Uterus (tissue), 3 donors: ENCODE measurements at regions not wholly inside any gene's neighbourhood (a gene's known extent, or its start where the extent isn't known, plus 50 kb on each side); places are given as distances from the start of the nearest gene placed in this dataset.

Source experiments
- DNase-seq, 2 donors: peaks; one replicate each; pipeline ENCODE4 v3.0.0-alpha.2; 2019 to 2020
- H3K27ac ChIP-seq, 2 donors: fragments of 200-600 bp; sonication (generic); 1 replicate in 1 of 2; 2 replicates in 1 of 2; pipeline ENCODE4 v1.5.1; 2016 to 2018
- H3K27me3 ChIP-seq, 2 donors: fragments of 200-600 bp; sonication (generic); one replicate each; pipeline ENCODE4 v1.5.1; 2018 to 2019; ENCODE audit warnings: control low read depth in 1 of 2
- H3K36me3 ChIP-seq, 2 donors: fragments of 200-600 bp; sonication (generic); one replicate each; pipeline ENCODE4 v1.5.1; 2019; ENCODE audit warnings: control low read depth in 1 of 2
- H3K4me1 ChIP-seq, 2 donors: fragments of 200-600 bp; sonication (generic); one replicate each; pipeline ENCODE4 v1.5.1; 2018 to 2019; ENCODE audit warnings: control low read depth in 1 of 2
- H3K4me3 ChIP-seq, 2 donors: fragments of 200-600 bp; sonication (generic); 1 replicate in 1 of 2; 2 replicates in 1 of 2; pipeline ENCODE4 v1.5.1; 2018 to 2019; ENCODE audit warnings: mild to moderate bottlenecking in 1 of 2
- H3K9me3 ChIP-seq, 2 donors: fragments of 200-600 bp; sonication (generic); one replicate each; pipeline ENCODE4 v1.5.1; 2019; ENCODE audit warnings: control low read depth in 1 of 2
- CTCF ChIP-seq, 4 experiments: fragments of 200-600 bp in 2 of 4; fragments of 450-650 bp in 2 of 4; sonication (generic) in 2 of 4; IDR thresholded peaks; one replicate each; pipeline ENCODE4 v1.5.1; 2016 to 2019; ENCODE audit warnings: antibody characterized with exemption in 4 of 4, mild to moderate bottlenecking in 2 of 4, moderate library complexity in 1 of 4
- POLR2A ChIP-seq, 2 donors: fragments of 450-650 bp; IDR thresholded peaks; one replicate each; pipeline ENCODE4 v1.6.1; 2016; ENCODE audit warnings: antibody characterized with exemption in 2 of 2, mild to moderate bottlenecking in 1 of 2, moderate library complexity in 1 of 2
- intact Hi-C: fragments of 100-400 bp; cut with DNase I; formaldehyde crosslinking; loops from one replicate; pipeline ENCODE4 v1.15.1; 2023; ENCODE audit warnings: low total_unique reads
- donor health status: DM: yes; HTN: yes; CAD: no.

DNA sequence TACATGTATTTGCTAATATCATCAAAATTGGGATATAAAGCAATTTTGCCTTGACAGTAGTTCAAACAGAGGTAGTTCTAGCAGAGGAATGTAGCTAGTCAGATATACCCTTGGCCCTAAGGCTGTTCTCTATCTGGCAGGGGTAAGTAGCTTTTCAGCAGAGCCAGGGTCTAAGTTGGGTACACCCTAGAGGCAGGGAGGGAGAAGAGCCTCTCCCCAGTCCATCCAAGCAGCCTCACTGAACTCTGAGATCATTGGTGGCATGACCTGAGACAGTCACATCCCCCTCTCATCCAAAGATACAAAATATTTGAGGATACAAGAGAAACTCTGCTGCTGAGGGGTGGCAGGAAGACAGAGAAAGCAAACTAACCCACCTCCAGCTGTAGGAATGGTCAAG, 343.7 kb downstream of the DHX15 start:
- H3K27ac ChIP-seq: no peak overlapping the region
- H3K4me1 ChIP-seq: no peaks in the 10 kb centered on the region

GRCh38 chr4:24237709-24238108, 346.6 kb downstream of the DHX15 start:
- no peak overlapping the region for H3K27ac ChIP-seq
- H3K4me1 ChIP-seq: no peaks in the 10 kb centered on the region
- no peak for DNase-seq
- intact Hi-C loops: no loop called here
- no peak overlapping the region for H3K4me3 ChIP-seq
- no peaks in the 10 kb centered on the region for H3K36me3 ChIP-seq
- no peaks in the 10 kb centered on the region for H3K27me3 ChIP-seq
- no peaks in the 10 kb centered on the region for H3K9me3 ChIP-seq
- TF ChIP-seq CTCF (IDR thresholded peaks at IDR 0.05) (no peak), POLR2A (IDR thresholded peaks at IDR 0.05) (no peak)

More for the DNA sequence above, 343.7 kb downstream of the DHX15 start:
- no peak for DNase-seq
- H3K36me3 ChIP-seq: no peaks in the 10 kb centered on the region
- H3K9me3 ChIP-seq: no peaks in the 10 kb centered on the region
- TF ChIP-seq POLR2A (IDR thresholded peaks at IDR 0.05) (no peak), CTCF (IDR thresholded peaks at IDR 0.05) (no peak)
- H3K4me3 ChIP-seq: no peak overlapping the region
- intact Hi-C loops: no loop called here
- no peaks in the 10 kb centered on the region for H3K27me3 ChIP-seq

GRCh38 chr4:24236532-24236931, 346.7 kb upstream of the PPARGC1A start:
- Histone ChIP-seq H3K4me3 (no peak overlapping the region), H3K4me1 (no peaks in the 10 kb centered on the region)
- intact Hi-C loops: no loop called here

DNA sequence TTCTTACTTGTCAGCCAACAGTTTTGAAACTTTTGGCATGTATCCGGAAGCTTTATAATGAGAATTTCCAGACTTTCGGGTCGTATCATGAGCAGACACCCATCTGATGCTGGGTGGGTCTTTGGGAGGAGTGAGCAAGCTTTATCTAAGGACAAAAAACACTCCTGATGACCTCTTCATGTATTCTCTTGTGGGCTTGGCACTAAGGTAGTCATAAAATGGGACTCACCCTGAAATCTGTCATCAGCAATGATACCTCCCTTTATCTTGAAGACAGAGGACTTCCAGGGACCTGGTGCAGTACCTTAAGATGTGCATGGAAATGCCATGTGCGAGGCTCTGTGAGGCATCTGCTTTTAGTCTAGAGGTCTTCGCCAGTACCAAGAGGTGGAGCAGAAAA, 346.3 kb upstream of the PPARGC1A start:
- no peak for TF ChIP-seq CTCF (IDR thresholded peaks at IDR 0.05)
- TF ChIP-seq POLR2A (IDR thresholded peaks at IDR 0.05): no peak
- Histone ChIP-seq H3K4me1 (no peaks in the 10 kb centered on the region), H3K27me3 (no peaks in the 10 kb centered on the region), H3K9me3 (no peaks in the 10 kb centered on the region), H3K36me3 (no peaks in the 10 kb centered on the region), H3K27ac (no peak overlapping the region), H3K4me3 (no peak overlapping the region)
- no peak for DNase-seq
- intact Hi-C loops: no loop called here

More at GRCh38 chr4:24236532-24236931, 346.7 kb upstream of the PPARGC1A start:
- Histone ChIP-seq H3K27me3 (no peaks in the 10 kb centered on the region), H3K36me3 (no peaks in the 10 kb centered on the region), H3K27ac (no peak overlapping the region), H3K9me3 (no peaks in the 10 kb centered on the region)
- TF ChIP-seq CTCF (IDR thresholded peaks at IDR 0.05) (no peak), POLR2A (IDR thresholded peaks at IDR 0.05) (no peak)
- DNase-seq: no peak

DNA sequence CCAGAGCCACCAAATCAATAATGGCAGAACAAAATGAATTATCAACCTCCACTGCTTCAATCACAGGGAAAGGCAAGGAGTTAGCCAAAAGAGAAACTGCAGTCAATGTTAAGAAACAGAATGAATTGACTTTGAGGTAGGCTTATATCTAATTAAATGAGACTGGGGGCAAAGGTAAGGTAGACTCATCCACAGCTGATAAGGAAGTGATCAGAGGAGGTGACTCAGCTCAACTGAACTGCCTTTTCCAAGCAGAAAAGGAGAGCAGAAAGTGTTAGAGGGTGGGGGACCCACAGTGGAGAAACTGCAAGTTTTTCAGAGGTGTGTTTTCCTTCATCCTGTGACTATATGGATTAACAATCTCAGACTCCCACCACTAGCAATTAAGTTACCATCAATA, 345.8 kb upstream of the PPARGC1A start:
- Histone ChIP-seq H3K9me3 (no peaks in the 10 kb centered on the region), H3K27ac (no peak overlapping the region), H3K36me3 (no peaks in the 10 kb centered on the region), H3K4me1 (no peaks in the 10 kb centered on the region), H3K4me3 (no peak overlapping the region), H3K27me3 (no peaks in the 10 kb centered on the region)
- TF ChIP-seq CTCF (IDR thresholded peaks at IDR 0.05) (no peak), POLR2A (IDR thresholded peaks at IDR 0.05) (no peak)
- intact Hi-C loops: no loop called here
- no peak for DNase-seq
